ENCODE measurements at regions not wholly inside any gene's neighbourhood (a gene's known extent, or its start where the extent isn't known, plus 50 kb on each side); places are given as distances from the start of the nearest gene placed in this dataset.

DNA sequence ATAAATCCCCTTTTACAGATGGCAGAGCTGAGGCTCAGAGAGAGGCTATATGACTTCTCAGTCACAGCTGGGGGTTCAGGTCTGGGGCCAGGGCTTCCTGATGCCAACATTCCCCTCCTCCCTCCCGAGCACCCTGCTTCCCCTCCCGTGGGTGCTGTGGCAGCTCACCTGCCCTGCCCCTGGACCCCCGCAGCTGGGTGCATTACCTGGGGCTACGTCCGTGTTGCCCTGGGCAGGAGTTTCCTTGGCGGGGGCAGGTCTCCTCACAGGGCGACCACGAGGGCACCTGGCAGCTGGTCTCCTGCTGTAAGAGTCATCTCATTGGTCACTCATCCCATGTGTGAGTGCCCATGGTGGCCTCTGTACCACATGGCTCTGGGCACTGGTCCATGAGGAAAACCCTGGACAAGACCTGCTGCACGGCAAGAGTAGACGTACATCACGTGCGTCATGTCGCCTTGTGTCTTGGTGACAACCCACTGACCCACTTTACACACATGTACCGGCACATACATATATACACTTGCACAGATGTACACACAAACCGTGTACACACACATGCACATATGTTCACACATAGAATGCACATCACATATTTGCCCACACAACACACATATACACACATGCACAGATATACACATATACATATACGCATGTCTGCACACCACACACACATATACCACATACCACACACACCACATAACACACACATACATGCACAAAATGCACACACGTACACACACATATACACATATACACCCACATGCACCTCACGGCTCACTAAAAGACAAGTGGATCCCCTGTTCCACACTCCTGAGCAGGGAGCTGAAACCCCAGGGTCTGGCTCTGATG is 134.0 kb downstream of the FOXL1 start:
- TF ChIP-seq, protein P1, sequence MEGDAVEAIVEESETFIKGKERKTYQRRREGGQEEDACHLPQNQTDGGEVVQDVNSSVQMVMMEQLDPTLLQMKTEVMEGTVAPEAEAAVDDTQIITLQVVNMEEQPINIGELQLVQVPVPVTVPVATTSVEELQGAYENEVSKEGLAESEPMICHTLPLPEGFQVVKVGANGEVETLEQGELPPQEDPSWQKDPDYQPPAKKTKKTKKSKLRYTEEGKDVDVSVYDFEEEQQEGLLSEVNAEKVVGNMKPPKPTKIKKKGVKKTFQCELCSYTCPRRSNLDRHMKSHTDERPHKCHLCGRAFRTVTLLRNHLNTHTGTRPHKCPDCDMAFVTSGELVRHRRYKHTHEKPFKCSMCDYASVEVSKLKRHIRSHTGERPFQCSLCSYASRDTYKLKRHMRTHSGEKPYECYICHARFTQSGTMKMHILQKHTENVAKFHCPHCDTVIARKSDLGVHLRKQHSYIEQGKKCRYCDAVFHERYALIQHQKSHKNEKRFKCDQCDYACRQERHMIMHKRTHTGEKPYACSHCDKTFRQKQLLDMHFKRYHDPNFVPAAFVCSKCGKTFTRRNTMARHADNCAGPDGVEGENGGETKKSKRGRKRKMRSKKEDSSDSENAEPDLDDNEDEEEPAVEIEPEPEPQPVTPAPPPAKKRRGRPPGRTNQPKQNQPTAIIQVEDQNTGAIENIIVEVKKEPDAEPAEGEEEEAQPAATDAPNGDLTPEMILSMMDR (IDR thresholded peaks at IDR 0.05; ENCODE audit: low read depth, low read length, missing input control): no peak
- no peak for TF ChIP-seq RAD21 (IDR thresholded peaks at IDR 0.05)
- TF ChIP-seq YY1 (IDR thresholded peaks at IDR 0.05): no peak
- TF ChIP-seq, protein P2, sequence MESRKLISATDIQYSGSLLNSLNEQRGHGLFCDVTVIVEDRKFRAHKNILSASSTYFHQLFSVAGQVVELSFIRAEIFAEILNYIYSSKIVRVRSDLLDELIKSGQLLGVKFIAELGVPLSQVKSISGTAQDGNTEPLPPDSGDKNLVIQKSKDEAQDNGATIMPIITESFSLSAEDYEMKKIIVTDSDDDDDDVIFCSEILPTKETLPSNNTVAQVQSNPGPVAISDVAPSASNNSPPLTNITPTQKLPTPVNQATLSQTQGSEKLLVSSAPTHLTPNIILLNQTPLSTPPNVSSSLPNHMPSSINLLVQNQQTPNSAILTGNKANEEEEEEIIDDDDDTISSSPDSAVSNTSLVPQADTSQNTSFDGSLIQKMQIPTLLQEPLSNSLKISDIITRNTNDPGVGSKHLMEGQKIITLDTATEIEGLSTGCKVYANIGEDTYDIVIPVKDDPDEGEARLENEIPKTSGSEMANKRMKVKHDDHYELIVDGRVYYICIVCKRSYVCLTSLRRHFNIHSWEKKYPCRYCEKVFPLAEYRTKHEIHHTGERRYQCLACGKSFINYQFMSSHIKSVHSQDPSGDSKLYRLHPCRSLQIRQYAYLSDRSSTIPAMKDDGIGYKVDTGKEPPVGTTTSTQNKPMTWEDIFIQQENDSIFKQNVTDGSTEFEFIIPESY (IDR thresholded peaks at IDR 0.05): no peak
- TF ChIP-seq, protein P3, sequence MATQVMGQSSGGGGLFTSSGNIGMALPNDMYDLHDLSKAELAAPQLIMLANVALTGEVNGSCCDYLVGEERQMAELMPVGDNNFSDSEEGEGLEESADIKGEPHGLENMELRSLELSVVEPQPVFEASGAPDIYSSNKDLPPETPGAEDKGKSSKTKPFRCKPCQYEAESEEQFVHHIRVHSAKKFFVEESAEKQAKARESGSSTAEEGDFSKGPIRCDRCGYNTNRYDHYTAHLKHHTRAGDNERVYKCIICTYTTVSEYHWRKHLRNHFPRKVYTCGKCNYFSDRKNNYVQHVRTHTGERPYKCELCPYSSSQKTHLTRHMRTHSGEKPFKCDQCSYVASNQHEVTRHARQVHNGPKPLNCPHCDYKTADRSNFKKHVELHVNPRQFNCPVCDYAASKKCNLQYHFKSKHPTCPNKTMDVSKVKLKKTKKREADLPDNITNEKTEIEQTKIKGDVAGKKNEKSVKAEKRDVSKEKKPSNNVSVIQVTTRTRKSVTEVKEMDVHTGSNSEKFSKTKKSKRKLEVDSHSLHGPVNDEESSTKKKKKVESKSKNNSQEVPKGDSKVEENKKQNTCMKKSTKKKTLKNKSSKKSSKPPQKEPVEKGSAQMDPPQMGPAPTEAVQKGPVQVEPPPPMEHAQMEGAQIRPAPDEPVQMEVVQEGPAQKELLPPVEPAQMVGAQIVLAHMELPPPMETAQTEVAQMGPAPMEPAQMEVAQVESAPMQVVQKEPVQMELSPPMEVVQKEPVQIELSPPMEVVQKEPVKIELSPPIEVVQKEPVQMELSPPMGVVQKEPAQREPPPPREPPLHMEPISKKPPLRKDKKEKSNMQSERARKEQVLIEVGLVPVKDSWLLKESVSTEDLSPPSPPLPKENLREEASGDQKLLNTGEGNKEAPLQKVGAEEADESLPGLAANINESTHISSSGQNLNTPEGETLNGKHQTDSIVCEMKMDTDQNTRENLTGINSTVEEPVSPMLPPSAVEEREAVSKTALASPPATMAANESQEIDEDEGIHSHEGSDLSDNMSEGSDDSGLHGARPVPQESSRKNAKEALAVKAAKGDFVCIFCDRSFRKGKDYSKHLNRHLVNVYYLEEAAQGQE (IDR thresholded peaks at IDR 0.05): no peak
- no peak for TF ChIP-seq TAF1 (conservative IDR thresholded peaks at IDR 0.05)
- TF ChIP-seq JUND (IDR thresholded peaks at IDR 0.05): no peak
- no peak for TF ChIP-seq RXRA (IDR thresholded peaks at IDR 0.05)
- no peak for TF ChIP-seq HNF4G (IDR thresholded peaks at IDR 0.05)

Data from liver (tissue), 3 donors.